Fibroblast of the conjunctiva (primary cell): ENCODE measurements at regions not wholly inside any gene's neighbourhood (a gene's known extent, or its start where the extent isn't known, plus 50 kb on each side); places are given as distances from the start of the nearest gene placed in this dataset.
"Not testable (repeated sequence)": the region's sequence is repeated elsewhere in the genome, so short reads cannot be mapped to it uniquely, and the experiment has no call there.

ENCODE experiments used
- DNase-seq: peaks from one replicate; pipeline ENCODE4 v3.0.0-alpha.2; 2010; ENCODE audit warnings: low read depth

DNA sequence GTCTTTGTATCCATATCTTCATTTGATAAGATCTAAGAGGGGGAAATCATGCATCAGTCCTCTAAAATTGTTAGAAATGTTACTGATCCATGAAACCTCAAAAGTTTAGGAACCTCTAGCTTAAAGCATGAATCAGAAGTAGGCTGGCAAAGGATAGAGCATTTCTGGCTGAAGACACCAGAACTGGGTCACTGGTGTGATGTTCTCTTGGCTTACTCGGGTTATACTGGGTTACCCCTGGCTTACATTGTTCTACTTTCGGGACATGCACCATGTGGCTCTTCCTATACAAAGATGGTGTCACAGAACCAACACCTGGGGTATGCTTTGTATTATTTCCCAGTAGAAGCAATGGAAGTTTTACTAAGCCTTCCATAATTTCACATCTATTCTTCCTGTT, 83.2 kb upstream of the TNP1 start:
- no peak for DNase-seq

DNA sequence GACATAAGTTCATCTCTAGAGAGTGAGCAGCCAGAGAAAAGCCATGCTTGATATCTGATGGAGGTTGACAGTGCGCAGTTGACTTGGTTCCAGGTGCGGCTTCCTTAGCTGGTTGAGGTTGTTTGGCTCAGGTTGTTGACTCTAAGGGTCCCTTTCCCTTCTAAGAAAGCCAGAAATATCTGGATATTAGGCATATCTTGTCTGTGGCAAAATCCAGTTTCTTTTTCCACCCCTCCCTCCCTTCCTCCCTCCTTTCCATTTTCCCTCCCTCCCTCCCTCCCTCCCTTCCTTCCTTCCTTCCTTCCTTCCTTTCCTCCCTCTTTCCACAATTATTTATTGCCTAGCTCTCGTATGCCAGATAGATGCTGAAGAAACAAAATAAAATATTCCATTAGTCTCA, 82.6 kb upstream of the TNP1 start:
- DNase-seq = no peak

DNA sequence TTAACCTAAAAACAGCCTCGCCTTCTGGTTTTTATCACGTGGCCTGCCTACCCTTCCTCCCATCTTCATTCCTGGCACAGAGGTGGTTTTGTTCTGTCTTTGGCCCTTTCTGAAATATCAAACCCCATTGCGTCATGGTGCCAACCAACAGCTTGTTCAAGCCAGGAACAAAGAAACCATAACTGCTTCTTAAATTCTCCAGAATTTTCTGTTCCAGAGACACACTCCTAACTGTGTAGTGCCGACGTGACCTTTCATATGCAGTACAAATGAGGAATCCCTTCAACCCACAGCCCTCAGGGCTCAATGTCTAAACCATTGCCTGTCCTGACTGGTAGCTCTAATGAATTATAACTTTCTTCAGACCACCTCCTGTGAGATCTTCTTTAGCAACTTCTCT, 82.2 kb upstream of the TNP1 start:
- no peak for DNase-seq

DNA sequence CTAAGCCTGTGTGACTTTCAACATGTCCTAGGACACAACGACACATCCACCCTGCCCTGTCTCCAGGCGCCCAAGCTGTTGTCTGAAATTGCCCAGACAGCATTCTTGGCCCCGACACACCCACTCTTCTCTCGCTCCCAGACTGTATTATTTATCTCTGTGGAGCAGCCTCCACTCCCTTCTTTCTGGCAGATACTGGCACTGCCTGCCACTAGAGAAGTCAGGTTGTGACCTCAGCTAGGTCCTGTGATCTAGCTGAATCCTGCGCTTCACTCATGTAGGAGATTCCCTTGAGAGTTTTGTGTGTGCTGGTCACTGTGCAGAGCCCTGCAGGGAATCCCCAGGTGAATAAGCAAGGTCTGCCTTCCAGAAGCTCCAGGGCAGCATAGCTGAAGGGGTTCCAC, 77.1 kb upstream of the TNP1 start:
- DNase-seq = no peak

DNA sequence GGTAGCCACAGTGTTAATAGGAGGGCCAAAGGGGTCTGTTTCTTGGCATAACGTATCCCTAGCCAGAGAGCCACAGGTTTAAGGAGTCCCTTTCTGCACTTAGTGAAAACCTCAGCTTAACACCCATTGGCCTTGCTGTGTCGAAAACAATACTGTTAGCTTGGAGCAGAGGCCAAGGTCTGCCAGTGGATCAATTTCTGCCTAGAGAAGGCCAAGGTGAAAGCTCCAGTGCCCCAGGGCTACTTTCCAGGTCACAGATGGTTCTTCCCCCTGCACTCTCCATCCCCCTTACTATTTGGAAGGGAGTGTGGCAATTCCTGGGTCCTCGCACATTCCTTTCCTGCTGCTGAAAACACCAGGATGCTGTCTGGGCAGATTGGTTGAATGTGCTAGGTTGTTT, 74.8 kb upstream of the TNP1 start:
- no peak for DNase-seq

DNA sequence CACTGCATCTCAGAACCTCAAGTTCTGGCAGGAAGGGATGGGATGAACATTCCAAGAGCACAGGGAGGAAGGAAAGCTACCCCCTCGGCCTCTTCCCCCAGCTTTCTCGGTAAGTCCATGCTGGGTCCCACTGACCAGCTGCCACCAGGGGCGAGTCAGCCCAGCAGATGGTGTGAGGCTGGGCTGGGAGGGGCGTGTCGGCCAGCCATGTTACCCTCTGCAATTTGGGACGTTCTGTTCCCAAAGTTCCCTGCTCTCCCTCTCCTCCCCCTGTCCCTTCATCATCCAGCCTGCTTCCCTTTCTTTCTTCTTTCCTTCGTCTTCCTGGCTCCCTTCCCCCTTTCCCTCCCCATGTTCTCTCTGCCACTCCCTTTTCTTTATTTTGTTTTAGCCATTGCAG, 74.3 kb upstream of the TNP1 start:
- no peak for DNase-seq

DNA sequence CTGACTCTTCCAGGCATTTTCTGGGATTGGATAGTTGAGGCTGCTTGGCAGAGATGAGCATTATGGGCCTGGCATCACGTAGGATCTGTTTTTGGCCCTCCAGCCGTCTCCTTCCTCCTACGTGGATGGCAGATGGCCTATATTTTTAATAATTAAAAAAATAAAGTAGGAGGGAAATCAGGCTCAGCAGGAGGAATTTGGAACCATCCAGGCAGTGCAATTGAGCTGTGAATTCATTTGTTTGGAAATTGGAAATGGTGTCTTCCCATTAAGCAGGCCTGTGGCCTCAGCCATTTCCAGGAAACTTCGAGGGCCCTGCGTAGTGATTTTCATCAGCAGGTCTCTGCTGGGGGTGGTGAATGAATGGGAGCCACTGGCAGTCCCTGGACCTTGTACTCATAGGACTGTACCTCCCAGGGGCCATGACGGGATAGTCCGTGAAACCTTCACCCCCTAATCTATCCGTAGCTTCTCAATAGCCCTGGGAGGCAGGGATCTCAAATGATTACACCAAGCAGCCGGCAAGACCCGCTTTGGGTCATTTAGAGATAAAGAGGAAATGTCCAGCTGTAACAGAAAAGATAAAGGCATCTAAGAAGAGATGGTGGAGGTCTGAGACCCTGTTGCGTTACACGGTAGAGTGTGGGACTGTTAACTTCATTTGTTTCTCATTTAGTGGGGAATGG, 73.1 kb upstream of the TNP1 start:
- no peak for DNase-seq

DNA sequence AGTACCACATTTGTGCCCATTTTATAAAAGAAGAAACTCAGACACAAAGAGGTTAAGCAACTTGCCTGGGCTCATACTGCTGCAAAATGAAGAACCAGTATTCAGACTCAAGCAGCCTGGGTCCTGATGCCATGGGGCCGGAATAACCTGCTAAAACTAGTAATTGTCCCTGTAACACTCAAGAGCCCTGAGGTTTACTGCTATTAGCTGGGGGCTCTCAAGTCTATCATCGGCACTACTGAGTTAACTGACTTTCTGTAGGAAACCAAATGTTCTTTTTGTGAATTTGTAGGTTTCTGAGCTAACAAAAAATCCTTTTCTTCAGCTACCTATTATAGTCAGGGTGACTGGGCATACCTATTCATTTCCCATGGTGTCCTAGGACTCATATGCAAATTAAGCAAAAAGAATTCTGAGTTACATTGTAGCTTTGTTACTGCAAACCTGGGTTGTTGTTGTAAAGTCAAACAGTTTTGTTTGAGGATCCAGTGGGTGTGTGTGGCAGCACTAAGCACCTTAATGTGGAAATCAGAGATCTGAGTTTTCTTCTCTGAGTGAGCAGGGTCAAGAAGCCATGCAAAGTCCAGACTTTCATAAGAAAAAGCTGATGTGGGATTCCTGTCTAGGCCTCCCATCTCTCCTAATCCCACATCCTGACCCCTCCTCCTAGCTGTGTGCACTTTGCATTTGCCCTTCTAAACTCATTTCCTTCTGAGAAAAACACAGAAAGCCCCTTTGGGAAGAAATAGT, 72.4 kb upstream of the TNP1 start:
- no peak for DNase-seq

DNA sequence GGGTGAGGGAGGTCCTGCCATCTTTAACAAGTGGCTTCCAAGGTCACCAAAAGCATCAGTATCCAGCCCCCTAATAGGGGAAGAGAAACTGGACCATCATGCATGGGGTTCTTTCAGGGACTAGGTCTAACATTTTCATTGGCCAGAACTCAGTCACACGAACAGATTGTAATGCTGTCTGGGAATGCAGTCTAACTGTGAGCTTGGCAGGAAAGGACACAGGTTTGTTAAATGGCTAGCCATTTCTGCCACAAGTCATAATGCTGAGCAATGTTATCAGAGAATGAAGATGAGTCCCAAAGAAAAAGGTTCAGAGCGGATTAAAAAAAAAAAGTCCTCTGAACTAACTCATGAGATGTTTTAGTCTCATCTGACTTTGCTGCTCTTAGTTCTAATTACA, 70.9 kb upstream of the TNP1 start:
- DNase-seq = no peak

DNA sequence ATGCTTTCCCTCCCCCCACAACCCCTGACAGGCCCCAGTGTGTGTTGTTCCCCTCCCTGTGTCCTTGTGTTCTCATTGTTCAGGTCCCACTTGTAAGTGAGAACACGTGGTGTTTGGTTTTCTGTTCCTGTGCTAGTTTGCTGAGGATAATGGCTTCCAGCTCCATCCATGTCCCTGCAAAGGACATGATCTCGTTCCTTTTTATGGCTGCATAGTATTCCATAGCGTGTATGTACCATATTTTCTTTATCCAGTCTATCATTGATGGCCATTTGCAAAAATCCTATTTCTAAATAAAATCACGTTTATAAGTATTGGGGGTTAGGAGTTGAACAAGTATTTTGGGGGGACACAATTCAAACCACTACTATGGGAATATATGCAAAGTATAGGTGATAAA, 69.5 kb upstream of the TNP1 start:
- DNase-seq = not testable (repeated sequence)

DNA sequence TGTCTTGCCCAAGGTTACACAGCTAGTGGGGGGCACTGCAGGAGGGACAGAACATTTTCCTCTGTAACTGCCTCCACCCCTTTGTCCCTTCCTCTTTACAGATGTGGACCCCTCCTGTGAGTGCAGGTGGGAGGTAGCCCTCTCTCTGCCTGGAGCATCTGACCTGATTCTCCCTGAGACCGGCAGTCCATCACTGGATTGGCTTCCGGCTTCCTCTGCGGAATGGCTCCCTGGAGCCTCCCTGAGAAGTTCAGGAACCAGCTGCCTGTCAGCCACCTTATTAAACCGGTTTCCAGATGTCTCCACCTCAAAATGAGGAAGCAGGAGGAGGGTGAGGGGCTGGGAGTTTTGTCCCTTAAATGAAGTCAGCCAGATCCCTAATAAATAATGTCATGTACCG, 67.3 kb upstream of the TNP1 start:
- no peak for DNase-seq

DNA sequence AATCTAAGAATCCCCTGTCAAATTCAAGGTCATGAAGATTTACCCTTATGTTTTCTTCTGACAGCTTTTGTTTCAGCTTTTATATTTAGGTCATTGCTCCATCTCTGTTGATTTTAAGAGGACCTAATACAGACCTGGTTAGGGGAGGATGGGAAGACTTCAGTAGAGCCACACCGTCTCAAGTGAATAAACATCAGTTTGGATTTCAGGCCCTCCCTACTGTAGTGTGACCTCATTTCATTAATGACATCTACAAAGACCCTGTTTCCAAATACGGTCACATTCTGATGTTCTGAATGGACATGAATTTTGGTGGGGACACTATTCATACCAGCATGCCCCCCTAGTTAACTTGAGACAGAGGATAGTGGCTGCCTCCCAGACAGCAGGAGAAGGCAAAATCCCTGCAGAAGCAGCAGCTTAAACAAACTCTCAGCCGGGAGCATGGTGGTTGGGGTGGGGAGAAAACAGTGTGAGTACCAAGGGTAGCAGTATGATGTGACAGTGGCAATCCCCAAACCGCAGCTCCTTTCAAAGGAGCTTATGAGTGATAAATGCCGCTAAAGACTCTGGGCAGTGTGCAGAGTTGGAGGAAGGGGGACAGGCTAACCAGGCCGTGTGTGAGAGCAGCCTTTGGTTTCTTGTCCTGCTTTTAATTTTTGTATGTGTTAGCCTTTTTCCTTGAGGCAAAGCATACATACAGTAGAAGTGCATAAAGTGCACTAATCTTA, 65.9 kb upstream of the TNP1 start:
- DNase-seq = no peak

DNA sequence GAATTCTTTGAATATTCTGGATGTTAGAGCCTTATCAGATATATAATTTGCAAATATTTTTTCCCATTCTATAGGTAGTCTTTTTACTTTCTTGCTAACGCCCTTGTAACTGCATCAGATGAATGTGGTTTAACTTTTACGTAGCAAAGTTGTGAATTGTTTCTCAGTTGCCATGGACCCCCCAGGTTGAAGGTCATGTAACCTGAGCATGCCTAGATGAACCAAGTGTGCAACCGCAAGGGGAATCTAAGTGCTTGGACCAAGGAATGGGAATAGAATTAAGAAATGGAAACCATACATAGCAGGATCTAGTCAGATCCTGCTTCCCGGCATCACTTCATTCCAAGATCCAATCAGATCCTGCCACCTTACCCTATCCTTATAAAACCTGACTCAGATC, 65.1 kb upstream of the TNP1 start:
- DNase-seq = no peak

DNA sequence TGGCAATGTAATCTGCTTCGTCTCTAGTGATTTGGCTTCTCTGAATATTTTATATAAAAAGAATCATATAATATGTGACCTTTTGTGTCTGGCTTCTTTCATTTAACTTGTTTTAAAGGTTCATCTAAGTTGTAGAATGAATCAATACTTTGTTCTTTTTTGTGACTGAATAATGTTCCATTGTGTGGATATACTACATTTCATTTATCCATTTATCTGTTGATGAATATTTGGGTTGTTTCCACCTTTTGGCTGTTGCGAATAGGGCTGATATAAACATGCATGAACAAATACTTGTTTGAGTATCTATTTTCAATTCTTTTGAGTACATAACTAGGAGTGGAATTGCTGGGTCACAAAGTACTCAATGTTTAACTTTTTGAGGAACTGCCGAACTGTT, 63.8 kb upstream of the TNP1 start:
- DNase-seq = no peak

DNA sequence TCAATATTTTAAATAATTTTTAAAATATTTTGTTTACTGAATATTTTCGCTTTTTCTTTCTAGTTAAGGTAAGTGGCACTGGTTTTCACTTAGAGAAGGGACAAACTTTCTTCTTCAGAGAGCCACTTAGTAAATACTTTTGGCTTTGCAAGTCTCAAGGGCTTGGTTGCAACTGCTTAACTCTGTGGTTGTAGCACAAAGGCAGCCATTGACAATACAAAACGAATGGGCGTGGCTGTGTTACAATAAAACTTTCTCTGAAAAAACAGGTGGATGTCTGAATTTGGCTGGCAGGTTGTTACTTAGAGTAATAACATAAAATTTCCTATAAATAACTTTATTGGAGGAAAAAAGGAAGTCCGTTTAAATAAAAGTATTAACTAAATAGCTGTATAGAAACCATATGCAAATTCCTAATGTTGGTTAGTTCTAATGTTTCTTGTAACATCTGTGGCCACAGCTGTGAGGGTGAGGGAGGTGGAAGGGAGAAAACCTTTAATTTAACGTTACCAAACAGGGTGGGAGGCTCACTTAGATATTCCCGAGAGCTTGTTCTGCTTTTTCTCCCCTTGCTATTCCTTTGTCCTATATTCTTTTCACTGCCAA, 62.4 kb upstream of the TNP1 start:
- DNase-seq = no peak

DNA sequence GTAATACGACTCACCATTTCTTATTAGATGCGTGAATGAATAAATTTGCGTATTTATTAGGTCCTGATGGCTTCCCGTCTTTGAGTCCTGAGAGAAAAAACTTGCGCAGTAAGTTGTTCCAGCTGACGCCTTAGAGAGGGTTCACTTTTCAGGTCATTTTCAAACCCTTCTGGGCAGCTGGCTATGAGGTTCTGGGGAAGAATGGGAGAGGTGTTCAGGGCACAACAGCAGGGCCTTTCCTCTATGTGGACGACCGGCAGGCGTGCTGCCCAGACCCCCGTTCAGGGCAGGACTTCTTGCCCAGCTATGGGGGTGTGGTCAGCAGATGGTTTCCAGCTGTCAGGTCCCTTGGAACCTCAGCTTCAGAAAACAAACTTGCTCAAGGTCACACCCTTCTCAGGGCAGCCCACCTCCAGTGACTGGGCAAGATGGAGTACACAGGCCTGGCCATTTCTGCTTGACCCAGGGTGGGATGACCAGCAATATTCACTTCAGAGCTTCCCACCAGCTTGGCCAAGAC, 61.1 kb upstream of the TNP1 start:
- no peak for DNase-seq

DNA sequence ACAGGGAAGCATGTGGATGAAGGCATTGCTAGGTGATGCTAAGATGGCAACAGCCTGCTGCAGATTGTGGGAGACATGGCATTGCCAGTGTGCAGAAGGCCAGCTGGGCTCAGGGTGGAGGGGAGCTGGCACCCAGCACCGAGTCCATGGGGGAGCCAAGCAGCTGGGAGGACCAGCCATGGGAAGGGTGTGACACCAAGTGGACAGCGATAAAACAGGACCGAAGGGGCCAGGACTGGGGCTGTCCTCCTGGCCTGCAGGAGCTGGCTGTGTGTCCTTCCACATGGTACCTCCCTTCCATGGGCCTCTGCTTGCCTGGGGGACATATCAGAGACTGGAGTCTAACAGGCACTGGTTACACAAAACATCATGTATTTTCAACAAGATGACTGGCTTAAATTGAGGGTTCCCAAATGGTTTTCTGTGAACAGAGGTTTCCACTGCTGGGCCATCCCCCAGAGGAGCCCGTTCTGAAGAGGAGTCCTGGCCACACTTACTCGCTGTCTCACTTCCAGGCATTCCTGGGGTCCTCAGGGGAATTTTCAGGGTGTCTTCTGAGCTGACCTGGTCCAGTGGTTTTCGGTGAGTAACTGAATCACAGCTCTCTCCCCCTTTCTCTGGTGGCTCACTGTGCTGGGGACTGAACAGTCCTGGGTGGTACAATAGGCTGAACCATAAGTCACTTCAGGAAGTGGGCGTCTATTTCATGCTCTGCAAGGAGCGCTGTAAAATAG, 60.4 kb upstream of the TNP1 start:
- DNase-seq = no peak

DNA sequence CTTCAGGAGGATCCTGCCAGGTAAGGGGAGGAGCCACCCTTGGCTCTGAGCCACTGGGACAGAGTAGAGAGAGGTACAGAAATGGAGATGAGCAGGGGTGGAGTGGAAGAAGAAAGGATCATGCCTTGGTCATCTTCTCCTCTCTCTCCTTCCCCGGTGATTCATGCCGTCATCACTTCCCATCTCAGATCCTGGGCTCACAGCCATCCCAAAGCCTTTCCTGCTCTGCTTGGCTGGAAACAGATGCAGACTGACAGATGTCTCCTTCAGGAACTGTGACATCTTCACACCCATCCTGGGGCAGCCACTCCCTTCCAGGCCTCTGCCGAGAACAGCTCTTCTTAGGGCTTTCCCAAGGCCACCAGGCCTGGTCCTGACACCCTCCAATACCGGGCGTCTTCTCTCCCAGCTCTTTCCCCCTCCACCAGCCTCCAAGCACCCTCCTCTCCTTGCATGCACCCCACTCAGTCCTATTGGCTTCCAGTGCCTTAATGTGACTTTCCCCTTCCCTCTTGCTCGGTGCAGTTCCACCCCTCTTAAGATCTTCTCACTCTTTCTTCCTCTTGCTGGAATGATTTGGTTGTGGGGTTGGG, 58.3 kb upstream of the TNP1 start:
- peak; percentile 14 for DNase-seq

DNA sequence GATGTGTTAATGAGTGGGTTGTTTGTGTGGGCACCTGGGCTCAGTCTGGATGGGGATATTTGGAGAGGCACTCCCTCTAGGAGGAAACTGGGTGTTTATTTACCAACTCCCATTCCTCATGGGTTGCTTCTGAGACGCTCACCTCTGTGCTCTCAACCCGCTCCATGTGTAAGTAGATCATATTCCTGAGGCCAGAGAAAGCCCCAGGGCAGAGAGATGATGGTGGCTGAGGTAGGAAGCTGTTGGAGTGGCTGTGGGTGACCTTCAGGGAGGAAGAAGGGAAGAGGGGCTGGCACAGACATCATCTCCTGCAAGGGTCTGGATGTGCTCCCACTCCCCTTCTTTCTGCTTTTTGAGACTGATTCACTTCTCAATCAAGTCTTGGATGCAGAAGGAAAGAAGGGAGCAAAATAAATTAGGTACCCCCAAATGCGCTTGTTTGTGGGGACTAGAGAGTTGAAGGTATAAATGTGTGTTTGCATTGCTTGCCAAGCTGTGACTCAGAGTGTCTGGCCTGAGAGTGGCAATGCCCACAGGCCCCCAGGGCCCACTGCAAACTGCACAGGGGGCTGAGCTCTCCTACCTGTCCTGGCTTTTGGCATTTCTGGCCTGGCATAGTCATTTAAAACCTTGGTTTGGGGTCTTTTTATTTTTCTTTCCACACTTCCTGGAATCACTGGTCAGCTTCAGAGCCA, 57.2 kb upstream of the TNP1 start:
- DNase-seq = no peak

DNA sequence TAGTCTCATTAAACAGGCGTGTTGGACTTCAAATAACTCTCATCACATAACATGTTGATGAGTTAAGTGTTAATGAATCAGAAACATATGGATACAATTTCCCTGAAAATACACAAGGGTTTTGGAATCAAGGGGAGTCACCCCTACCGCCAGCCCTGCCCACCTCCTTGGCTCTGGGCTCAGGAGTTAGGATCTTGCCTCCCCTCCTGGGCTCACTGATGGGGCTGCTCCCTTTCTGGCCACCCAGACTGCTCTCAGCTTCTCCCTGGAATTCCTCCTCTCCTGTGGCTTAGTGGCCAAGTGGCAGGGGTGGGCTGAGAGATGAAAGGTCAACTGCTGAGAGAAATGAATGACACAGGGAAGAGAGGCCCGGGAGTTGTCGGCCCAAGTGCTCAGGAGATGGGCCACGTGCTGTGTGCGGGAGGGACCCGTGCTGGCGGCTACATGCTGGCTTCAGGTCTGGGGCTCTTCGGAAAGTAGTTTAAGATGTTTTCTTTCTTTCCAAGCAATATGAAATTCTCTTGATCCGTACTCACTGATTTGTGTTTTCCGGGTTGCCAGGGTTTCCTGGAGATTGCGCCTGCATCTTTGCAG, 55.8 kb upstream of the TNP1 start:
- no peak for DNase-seq

DNA sequence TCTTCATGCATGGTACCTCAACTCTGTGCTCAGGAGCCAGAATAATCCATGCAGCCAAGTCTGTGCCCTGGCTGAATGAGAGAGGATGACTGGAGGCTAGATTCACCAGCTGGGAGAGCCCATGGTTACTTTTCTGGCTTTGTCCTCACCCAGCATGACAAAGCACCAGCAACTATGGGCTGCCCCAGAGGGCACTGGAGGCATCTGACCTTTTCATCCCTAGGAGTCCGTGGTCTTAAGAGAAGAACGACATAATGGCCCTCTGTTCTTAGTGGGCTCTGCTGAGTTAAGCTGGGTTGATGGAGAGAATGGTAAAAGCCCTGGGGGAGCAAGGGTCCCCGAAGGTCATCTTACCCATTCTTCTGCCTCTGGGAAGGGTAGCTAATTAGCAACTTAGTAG, 54.6 kb upstream of the TNP1 start:
- DNase-seq = no peak
